ENCODE measurements at regions not wholly inside any gene's neighbourhood (a gene's known extent, or its start where the extent isn't known, plus 50 kb on each side); places are given as distances from the start of the nearest gene placed in this dataset.
"Not testable (repeated sequence)": the region's sequence is repeated elsewhere in the genome, so short reads cannot be mapped to it uniquely, and the experiment has no call there.

GRCh38 chr4:59770601-59771264 is 1429.4 kb upstream of the ADGRL3 start:
- intact Hi-C loops (cut with DNase I), result no loop called here
- Histone ChIP-seq H3K4me3 (no peak overlapping the region), H3K27ac (no peak overlapping the region), H3K36me3 (no peaks in the 10 kb centered on the region), H3K9me3 (no peaks in the 10 kb centered on the region), H3K27me3 (no peaks in the 10 kb centered on the region), H3K4me1 (no peaks in the 10 kb centered on the region)
- TF ChIP-seq POLR2A (IDR thresholded peaks at IDR 0.05), result no peak
- TF ChIP-seq CTCF (IDR thresholded peaks at IDR 0.05), result no peak
- no peak for ATAC-seq
- no peak for DNase-seq

- no peaks in the 10 kb centered on the region for H3K4me1 ChIP-seq
- DNase-seq, result no peak
- H3K4me3 ChIP-seq, result no peak overlapping the region
- TF ChIP-seq CTCF (IDR thresholded peaks at IDR 0.05), result no peak
- no peak for TF ChIP-seq POLR2A (IDR thresholded peaks at IDR 0.05)
- H3K27me3 ChIP-seq, result no peaks in the 10 kb centered on the region
- WGBS, 4 donors, result 68 to 82% (median 77%) methylated on average over 1 of the region's 1 CpG
- no peaks in the 10 kb centered on the region for H3K36me3 ChIP-seq
- intact Hi-C loops (cut with DNase I), result no loop called here
- no peak overlapping the region for H3K27ac ChIP-seq
- H3K9me3 ChIP-seq, result no peaks in the 10 kb centered on the region
- ATAC-seq, result no peak
Measured at GRCh38 chr4:59772641-59773139, 1427.4 kb upstream of the ADGRL3 start.

- H3K36me3 ChIP-seq; H3K4me1 ChIP-seq; ATAC-seq; intact Hi-C loops (cut with DNase I); DNase-seq; H3K4me3 ChIP-seq; H3K27ac ChIP-seq; H3K9me3 ChIP-seq; H3K27me3 ChIP-seq: not testable (repeated sequence)
- WGBS, 4 donors, result 58 to 100% (median 78%) methylated on average over 1 to 3 of the region's 3 CpGs
Measured at GRCh38 chr4:59780271-59780670, 1419.9 kb upstream of the ADGRL3 start.

- intact Hi-C loops (cut with DNase I), result no loop called here
- TF ChIP-seq POLR2A (IDR thresholded peaks at IDR 0.05) (no peak), CTCF (IDR thresholded peaks at IDR 0.05) (no peak)
- Histone ChIP-seq H3K9me3 (peaks cover 0 to 22% (median 5%) of the 10 kb centered on the region in 12 donors), H3K36me3 (no peaks in the 10 kb centered on the region), H3K27ac (no peak overlapping the region), H3K27me3 (no peaks in the 10 kb centered on the region), H3K4me3 (no peak overlapping the region), H3K4me1 (no peaks in the 10 kb centered on the region)
- WGBS, 4 donors, result 94 to 96% (median 95%) methylated on average over 1 of the region's 1 CpG
- no peak for DNase-seq
- no peak for ATAC-seq
Measured at GRCh38 chr4:59805176-59805575, 1395.0 kb upstream of the ADGRL3 start.

Measured in heart left ventricle (tissue), 16 donors.